Tibial nerve (tissue), 4 donors: ENCODE measurements at regions not wholly inside any gene's neighbourhood (a gene's known extent, or its start where the extent isn't known, plus 50 kb on each side); places are given as distances from the start of the nearest gene placed in this dataset.

ENCODE experiments used
- EP300 ChIP-seq, 2 donors: sonication (generic); formaldehyde crosslinking; IDR thresholded peaks; one replicate each; pipeline ENCODE4 v1.6.1; 2017; ENCODE audit warnings: antibody characterized with exemption in 2 of 2, mild to moderate bottlenecking in 1 of 2
- POLR2A ChIP-seq, 2 donors: fragments of 450-650 bp; IDR thresholded peaks; one replicate each; pipeline ENCODE4 v1.6.1; 2017; ENCODE audit warnings: antibody characterized with exemption in 2 of 2, mild to moderate bottlenecking in 2 of 2, moderate library complexity in 2 of 2
- TF ChIP-seq, protein P1 (sequence below), 5 experiments: fragments of 200-600 bp in 3 of 5; fragments of 450-650 bp in 2 of 5; sonication (generic) in 3 of 5; IDR thresholded peaks; one replicate each; pipeline ENCODE4 v1.5.1; 2016 to 2019; ENCODE audit warnings: antibody characterized with exemption in 5 of 5, mild to moderate bottlenecking in 3 of 5, moderate library complexity in 2 of 5

- TF ChIP-seq POLR2A (IDR thresholded peaks at IDR 0.05), result no peak
- TF ChIP-seq, protein P1, sequence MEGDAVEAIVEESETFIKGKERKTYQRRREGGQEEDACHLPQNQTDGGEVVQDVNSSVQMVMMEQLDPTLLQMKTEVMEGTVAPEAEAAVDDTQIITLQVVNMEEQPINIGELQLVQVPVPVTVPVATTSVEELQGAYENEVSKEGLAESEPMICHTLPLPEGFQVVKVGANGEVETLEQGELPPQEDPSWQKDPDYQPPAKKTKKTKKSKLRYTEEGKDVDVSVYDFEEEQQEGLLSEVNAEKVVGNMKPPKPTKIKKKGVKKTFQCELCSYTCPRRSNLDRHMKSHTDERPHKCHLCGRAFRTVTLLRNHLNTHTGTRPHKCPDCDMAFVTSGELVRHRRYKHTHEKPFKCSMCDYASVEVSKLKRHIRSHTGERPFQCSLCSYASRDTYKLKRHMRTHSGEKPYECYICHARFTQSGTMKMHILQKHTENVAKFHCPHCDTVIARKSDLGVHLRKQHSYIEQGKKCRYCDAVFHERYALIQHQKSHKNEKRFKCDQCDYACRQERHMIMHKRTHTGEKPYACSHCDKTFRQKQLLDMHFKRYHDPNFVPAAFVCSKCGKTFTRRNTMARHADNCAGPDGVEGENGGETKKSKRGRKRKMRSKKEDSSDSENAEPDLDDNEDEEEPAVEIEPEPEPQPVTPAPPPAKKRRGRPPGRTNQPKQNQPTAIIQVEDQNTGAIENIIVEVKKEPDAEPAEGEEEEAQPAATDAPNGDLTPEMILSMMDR (IDR thresholded peaks at IDR 0.05), result no peak
- TF ChIP-seq EP300 (IDR thresholded peaks at IDR 0.05), result no peak
Measured at GRCh38 chr10:33524041-33524440, 189.6 kb upstream of the NRP1 start.
